ENCODE measurements at regions not wholly inside any gene's neighbourhood (a gene's known extent, or its start where the extent isn't known, plus 50 kb on each side); places are given as distances from the start of the nearest gene placed in this dataset.
"Not testable (repeated sequence)": the region's sequence is repeated elsewhere in the genome, so short reads cannot be mapped to it uniquely, and the experiment has no call there.

DNA sequence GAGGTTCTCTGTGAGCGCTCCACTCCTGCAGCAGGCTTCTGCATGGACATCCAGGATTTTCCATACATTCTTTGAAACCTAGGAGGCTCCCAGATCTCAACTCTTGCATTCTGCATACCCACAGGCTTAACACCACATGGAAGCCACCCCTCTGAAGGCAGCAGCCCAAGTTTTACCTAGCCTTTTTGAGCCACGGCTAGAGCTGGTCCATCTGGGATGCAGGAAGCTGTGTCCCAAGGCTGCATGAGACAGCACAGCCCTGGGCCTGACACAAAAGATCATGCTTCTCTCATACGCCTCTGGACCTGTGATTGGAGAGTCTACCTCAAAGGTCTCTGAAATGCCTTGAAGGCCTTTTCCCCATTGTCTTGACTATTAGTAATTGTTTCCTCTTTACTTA, 53.6 kb upstream of the RPRM start:
- DNase-seq, result no peak

DNA sequence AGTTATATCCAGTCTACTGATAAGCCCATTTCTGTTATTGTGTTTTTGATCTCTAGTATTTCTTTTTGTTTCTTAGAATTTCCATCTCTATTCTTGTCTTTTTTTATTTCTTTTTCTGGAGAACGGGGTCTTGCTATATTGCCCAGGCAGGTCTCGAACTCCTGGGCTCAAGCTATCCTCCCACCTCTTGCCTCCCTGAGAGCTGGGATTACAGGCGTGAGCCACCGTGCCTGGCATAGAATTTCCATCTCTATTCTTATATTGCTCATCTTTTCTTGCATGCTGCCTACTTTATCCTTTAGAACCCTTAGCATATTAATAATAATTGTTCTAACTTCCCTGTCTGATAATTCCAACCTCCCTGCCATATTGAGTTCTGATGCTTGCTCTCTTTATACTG, 55.2 kb upstream of the RPRM start:
- not testable (repeated sequence) for DNase-seq

DNA sequence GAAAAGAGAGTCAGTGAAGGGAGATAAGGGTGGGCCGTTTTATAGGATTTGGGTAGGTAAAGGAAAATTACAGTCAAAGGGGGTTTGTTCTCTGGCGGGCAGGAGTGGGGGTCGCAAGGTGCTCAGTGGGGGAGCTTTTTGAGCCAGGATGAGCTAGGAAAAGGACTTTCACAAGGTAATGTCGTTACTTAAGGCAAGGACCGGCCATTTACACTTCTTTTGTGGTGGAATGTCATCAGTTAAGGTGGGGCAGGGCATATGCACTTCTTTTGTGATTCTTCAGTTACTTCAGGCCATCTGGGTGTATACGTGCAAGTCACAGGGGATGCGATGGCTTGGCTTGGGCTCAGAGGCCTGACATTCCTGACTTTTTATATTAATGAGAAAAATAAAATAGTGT, 56.0 kb upstream of the RPRM start:
- DNase-seq, result not testable (repeated sequence)

DNA sequence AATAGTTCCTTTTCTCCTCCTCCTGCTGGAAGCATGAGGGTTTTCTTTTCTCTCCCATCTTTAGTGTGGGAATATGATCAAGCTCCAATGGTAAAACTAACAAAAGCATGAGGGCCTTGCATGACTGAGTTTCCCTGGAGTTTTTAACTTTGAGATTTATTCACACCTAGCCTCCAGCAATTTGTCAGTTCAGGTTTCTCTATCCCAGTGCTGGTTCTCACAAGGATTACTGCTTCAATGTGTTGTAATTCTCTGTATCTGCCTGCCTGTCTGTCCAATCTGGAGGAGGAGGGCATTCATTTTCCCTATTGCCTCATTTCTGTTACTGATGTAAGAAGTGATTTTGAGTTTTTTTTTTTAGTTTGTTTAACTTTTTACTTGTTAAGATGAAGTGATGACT, 57.6 kb upstream of the RPRM start:
- no peak for DNase-seq

DNA sequence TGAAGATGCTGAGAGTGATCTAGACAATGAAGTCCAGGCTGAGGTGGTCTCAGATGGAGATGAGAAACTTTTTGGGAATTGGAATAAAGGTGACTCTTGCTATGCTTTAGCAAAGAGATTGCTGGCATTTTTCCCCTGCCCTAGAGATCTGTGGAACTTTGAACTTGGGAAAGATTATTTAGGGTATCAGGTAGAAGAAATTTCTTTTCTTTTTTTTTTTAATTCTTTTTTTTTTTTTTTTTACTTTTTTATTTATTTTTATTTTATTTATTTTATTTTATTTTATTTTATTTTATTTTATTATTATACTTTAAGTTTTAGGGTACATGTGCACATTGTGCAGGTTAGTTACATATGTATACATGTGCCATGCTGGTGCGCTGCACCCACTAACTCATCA, 59.5 kb upstream of the RPRM start:
- not testable (repeated sequence) for DNase-seq

DNA sequence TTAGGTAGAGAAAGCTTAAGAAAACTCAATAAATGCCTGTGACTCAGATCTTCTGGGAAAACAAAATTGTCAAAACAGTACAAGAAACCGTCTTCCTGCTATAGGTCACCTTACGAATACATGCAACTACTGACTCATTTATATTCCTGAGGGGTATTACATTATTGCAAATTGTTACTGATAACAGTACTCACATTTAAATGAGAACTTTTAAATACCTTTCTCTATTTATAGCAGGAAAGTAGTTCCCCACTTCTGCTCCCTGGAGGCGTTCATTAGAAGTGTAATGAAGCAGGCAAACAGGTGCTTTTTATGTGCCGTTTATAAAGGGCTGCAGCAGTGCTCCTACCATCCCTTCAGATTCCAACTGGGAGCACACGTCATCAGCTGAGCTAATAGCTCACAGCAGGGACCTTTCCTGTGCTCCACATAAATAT, 65.1 kb upstream of the RPRM start:
- no peak for DNase-seq

DNA sequence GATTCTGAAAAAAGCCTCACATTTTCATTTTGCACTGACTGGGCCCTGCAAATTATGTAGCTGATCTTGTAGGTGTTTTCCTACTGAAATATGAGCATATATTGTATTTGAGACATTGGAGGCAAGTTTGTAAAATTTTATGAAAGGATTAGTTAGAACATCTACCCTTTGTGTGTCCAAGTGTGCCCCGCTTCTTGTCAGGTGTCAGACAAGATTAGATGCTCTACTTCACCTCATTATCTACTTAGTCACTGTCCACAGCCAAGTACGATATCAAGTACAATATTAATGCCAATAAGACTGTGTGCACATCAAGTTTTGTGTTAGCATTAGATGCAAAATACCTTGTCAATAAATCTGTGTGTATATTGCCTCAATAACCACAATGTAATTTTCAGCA, 67.8 kb upstream of the RPRM start:
- DNase-seq, result no peak

DNA sequence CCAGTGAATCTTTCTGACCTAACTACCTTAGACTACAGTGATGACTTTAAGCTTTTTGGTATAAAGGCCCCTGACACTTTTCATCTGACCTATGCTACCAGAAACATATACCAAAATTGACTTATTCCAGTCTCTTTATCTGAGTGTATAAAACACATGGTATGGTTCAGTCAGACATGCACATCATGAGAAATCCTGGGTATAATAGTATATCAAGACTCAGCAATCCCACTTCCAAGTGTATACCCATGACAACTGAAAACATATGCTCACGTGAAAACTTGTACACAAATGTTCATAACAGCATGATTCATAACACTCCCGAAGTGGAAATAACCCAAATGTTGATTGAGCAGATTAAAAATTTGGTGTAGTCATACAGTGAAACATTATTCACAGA, 70.0 kb upstream of the RPRM start:
- no peak for DNase-seq

DNA sequence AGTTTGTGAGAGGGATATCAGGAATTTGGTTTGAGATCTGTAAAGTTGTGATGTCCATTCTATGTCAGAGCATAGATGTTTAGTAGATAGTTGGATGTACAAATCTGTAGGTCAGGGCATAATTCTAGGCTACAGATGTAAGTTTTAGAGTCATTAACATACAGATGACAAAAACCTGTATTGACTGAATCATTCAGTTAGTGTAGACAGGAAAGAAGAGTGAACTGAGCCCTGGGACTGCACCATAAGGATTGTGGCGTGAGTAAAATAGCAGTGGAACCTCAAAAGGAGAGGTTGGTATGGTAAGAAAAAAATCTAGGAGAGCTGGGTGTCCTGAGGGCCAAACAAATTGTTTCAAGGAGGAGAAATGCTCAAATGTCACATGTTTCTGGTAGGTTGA, 73.1 kb upstream of the RPRM start:
- no peak for DNase-seq

DNA sequence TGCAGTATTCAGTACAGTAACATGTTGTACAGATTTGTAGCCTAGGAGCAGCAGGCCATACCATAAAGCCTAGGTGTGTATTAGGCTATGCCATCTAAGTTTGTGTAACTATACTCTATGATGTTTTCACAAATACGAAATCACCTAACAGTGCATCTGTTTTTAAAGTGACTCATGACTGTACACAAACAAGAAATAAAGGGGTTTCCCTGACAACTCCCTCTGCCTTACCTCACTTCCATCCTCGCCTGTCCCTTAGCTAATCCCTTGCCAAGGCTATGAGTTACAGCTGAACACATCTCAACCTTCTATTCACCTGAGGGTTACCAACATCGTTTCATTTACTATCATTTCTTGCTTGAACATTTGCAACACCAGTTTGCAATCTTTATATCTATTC, 78.6 kb upstream of the RPRM start:
- no peak for DNase-seq

DNA sequence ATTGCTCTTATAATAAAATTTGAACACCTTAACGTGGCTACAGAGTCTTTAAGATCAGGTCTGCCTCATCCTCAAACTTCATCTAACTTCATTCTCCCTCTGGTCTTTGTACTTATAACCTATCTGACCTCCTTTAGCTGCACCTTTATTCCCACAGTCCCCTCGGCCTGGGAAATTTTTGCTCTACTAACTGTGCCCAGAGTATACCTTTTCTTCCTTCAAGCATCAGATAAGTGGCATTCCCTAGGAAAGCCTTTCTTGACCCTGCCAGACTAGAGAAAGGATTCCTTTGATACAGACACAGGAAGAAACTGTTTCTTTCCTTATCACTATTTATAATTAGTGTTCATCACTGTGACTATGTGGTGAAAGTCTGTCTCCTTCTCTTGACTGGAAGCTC, 79.2 kb upstream of the RPRM start:
- no peak for DNase-seq

DNA sequence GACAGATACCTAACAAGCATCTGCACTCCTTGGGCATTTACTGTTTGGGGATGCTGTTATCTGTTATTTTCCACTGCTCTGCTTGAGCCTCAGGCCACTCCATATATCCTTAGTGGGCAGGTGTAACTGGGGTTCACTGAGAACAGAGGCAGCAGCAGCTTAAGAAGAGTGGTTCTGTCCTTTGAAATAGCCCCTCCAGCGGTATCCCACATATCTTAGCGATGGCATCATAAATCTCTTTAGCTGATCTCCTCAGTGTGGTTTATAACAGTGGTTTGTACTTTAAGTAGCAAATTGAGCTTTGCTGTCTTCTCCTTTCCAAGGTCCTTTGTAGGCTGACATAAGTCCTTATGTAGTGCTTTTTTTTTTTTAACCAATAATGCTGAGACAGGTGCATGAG, 79.7 kb upstream of the RPRM start:
- DNase-seq, result no peak

DNA sequence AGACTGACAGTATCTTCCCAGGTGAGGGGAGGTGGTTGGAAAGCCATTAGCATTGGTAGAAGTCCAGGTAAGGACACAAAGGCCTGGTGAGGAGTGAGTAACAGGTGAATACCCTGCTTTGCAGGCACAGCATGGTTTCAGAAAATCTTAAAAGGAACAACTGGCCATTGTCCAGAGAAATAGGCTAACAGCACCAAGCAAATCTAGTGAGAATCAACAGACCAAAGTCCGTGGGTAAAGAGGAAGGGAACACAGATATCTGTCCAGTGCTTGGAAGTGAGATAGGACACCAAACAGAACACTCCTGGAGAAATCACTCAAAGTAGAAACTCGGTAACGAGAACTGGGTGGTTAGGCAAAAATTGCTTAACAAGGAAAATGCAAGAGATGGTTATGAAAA, 88.8 kb upstream of the RPRM start:
- DNase-seq, result no peak

DNA sequence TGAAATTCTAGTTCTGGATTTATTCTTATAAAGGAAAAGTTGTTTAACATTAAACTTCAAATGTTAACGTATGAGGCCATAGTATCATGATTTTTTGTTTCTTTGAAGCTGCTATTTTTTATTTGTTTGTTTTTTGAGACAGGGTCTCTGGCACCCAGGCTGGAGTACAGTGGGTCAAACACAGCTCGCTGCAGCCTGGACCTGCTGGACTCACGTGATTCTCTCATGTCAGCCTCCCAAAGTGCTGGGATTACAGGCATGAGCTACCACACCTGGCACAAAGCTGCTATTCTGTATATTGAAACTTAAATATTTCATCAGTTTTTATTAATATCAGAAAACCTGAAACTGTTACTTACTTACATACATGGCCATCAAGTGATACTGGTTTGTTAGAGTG, 89.5 kb upstream of the RPRM start:
- DNase-seq, result no peak

DNA sequence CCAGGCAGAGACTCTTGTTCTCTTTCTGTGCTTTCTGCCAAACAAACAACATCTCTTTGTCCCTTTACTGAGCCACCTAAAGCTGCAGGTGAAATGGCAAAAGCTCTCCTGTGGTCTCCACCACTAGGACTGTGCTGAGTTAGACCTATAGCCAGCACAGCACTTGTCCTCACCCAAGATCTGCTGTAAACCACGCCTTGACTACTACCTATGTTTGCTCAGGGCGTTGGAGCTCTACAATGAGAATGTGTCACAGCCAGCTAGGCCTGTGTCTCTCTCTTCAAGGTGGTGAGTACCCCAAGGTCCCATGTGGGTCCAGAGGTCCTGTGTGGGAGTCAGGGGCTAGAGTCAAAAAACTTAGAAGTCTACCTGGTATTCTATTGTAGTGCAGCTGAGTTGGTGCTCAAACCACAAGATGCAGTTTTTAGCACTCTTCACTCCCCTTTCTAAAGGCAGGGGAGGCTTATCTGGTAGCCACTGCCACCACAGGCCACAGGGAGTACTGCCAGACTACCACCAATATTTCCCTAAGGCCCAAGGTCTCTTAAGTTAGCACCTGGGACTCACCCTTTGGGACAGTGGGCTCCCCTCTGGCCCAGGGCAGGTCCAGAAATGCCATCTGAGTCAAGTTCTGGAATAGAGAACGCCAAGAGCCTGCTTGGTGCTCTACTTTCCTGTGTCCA, 96.8 kb upstream of the RPRM start:
- DNase-seq, result no peak

DNA sequence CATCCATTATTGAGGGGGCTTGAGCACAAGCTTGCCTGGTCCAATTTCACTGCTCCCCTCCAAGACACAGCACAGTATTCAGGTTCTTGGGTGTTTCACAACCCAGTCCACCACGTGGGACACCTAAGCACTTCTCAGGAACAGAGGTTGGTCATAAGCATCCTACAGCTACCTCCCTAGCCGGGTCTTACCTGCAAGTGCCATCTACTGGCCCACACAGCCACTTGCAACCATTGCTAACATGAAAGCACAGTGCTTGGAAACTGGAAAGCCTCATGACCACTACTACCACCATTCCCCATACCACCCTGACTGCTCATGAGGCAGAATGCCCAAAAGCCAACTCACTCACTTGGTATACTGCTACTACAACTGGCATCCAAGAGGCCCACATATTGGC, 105.7 kb upstream of the RPRM start:
- DNase-seq, result no peak

DNA sequence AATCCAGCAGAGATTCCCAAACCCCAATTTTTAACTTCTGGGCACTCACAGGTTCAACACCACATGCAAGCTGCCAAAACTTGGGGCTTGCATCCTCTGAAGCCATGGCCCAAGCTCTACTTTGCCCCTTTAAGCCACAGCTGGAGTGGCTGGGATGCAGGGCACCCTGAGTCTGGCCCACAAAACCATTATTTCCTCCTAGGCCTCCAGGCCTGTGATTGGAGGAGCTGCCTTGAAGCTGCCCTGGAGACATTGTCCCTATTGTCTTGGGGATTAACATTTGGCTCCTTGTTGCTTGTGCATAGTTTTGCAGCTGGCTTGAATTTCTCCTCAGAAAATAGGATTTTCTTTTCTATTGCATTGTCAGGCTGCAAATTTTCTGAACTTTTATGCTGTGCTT, 109.8 kb upstream of the RPRM start:
- no peak for DNase-seq

DNA sequence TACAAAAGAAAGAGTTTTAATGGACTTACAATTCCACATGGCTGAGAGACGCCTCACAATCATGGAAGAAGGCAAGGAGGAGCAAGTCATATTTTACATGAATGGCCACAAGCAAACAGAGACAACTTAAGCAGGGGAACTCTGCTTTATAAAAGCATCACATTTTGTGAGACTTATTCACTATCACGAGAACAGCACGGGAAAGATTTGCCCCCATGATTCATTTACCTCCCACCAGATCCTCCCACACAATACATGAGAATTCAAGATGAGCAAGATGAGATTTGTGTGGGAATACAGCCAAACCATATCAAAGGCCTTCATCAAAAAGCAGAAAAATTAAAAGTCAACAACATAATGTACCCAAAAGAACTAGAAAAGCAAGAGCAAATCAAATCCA, 111.0 kb upstream of the RPRM start:
- no peak for DNase-seq

DNA sequence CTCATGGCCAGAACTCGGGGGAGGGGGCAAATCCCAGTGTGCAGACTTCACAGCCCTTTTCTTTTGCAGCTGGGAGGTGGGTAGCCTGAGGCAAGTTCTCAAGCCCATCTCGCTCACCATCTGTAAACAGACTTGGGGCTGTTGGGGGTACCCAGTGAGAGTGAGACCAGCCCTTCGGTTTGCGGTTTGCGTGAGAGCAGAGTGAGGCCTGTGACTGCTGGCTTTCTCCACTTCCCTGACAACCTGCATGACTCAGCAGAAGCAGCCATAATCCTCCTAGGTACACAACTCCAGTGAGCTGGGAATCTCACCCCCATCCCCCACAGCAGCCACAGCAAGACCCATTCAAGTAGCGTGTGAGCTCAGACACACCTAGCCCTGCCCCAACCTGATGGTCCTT, 114.5 kb upstream of the RPRM start:
- not testable (repeated sequence) for DNase-seq

DNA sequence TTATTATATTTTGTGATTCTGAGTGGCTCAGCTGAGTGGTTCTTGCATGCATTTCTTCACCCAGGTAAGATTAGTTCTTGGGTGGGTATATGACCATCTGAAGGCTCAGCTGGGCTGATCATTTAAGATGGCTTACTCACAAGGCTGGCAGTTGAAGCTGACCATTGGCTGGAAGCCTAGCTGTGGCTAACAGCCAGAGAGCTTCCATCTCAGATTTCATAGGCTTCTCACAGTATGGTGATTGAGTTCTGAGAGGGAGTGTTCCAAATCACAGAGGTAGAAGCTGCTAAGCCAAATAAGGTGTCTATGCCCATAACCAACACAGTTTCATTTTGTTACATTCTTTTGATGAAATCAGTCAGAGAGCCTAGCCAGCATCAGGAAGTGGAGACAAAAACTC, 117.4 kb upstream of the RPRM start:
- no peak for DNase-seq

DNA sequence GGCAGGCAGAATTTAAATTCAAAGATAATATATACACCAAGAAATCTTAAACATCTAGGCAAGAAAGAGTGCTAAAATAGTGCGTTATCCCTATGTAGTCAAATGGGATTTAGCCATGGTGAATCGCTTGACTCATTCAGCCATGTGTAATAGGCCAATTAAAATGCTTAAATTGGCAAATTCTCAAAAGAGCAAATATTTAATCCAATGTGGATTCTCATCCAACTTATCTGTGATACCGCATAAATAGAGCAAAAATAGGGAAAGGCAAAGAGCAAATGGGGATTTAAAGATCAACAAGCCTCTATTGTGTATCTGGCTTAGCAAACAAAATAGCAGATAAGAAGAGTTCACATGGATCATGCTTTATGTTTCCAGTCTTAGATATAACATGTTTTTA, 123.2 kb upstream of the RPRM start:
- DNase-seq, result no peak

DNA sequence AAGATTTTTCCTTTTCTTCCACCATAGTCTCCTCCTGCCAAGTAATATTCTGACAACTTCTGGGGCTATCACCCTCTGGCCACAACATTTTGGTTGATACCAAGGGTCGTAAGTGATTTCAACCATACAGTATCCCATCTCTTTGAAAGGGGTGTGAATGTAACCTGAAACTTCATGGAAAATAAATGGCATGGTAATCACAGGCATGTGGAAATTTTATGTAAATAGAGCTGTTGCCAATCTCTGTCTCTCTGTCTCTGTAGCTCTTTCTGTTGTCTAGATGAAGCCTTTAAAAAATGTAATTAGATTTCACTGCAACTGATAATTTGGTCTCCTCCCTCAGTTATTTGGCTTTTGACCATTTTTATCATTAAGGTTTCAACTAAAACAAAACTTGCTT, 125.6 kb upstream of the RPRM start:
- DNase-seq, result no peak

DNA sequence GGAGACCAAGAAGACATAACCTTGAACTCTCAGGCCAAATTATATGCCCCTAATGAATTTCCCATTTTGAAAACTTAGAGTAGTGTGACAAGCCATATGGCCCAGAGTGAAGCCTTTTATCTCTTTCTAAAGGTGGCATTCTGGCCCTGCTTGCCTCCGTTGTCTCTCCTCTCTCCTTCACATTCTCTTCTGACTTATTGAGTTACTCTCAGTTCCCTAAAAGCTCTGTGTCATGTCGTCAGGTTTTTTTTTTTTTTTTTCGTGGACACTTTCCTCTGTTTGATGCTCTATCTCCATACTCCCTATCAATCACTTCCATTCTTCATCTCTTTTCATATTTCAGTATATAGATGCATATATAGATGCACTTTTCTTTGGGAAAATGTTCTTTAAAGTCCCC, 128.1 kb upstream of the RPRM start:
- no peak for DNase-seq

DNA sequence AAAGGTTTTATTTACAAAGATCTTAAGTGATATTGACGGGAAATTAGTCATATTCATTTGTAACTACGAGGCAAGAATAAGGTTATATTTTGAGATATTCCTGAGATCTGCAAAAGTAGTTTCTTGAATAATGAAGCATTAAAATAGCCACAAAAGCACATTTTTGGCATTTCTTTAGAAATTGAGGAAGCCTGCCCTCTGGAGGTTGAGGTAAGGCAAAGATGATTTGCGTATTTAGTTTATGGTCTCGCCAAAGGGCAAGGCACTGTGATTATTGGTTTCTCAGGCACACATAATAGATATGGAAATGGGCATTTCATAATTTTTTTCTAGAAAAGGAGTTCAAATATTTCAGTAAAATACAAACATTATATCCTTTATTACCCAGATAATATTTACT, 143.7 kb upstream of the RPRM start:
- no peak for DNase-seq

DNA sequence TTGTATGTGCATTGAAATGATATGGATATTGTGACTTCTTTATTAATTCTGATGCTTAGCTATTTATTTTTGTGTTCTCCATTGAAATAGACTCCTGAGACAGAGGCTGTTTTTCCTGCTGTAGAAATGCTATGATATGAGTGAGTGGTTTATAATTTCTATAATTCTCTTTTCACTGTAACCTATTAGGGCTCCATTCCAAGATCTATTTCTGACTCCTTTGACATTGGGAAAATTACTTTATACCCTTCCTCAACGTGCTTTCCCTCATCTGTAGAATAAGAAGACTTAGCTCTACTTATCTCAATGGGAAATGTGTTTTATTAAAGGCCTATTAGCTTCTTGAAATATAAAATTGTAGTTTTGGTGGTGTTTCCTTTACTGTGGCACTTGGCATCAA, 144.5 kb upstream of the RPRM start:
- no peak for DNase-seq
